ENCODE measurements at regions not wholly inside any gene's neighbourhood (a gene's known extent, or its start where the extent isn't known, plus 50 kb on each side); places are given as distances from the start of the nearest gene placed in this dataset.
"Not testable (repeated sequence)": the region's sequence is repeated elsewhere in the genome, so short reads cannot be mapped to it uniquely, and the experiment has no call there.

DNA sequence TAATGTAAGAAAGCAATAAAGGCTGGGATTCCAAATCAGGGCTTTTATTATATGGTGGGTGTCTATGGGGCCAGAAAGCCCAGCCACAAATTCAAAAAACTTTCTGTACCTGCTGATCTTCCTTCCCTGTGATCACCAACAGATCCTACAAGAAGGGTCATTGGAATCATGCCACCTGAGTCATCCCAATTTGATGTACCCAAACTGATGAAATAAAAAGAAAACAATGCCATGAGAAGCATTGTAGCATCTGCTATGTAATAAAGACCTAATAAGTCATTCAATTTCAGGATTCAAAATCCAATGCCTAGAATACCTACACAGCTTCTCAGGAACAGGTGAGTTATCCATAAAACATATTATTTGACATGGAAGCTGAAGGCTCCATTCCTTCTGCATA lies 228.8 kb downstream of the DKK1 start:
- DNase-seq, result no peak

GRCh38 chr10:52551046-52551445 lies 221.5 kb downstream of the MBL2 start:
- DNase-seq, result no peak

GRCh38 chr10:52558090-52558489 lies 214.5 kb downstream of the MBL2 start:
- DNase-seq, result no peak

DNA sequence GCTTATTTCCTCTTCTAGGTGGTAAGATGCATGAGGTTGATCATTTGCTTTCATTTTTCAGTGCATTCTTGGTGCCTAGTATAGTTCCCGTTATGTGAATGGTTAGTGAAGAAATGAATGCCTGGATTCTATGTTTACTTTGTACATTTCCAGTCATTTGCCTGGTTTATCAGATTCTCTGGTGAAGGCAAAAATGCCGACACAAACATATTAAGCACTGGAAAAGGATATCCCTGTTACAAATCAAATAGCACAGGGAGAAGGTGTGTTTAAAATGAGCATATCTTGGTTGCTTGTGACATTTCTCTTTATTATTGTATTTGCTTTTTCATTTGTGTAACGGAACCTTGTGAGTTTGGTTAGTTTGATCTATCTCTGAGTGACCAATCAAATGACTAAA lies 211.3 kb downstream of the MBL2 start:
- no peak for DNase-seq

DNA sequence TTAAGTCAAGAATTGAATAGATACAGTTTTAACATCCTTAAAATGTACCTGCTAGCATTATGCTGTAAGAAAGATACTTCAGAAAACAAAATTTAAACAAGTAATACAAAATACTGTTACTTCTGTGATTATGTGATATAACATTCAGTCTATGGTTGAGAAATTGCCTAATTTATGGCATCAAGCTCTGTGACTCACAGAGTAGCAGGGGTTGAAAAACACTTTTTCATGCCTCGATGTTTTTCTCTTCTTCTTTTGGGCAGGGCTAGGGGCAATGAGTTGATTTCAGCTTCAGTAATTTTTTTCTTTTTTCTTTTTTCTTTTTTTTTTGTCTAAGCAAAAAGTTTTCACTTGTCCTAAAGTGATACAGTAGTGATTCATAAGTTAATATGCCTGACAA lies 209.2 kb downstream of the MBL2 start:
- no peak for DNase-seq

DNA sequence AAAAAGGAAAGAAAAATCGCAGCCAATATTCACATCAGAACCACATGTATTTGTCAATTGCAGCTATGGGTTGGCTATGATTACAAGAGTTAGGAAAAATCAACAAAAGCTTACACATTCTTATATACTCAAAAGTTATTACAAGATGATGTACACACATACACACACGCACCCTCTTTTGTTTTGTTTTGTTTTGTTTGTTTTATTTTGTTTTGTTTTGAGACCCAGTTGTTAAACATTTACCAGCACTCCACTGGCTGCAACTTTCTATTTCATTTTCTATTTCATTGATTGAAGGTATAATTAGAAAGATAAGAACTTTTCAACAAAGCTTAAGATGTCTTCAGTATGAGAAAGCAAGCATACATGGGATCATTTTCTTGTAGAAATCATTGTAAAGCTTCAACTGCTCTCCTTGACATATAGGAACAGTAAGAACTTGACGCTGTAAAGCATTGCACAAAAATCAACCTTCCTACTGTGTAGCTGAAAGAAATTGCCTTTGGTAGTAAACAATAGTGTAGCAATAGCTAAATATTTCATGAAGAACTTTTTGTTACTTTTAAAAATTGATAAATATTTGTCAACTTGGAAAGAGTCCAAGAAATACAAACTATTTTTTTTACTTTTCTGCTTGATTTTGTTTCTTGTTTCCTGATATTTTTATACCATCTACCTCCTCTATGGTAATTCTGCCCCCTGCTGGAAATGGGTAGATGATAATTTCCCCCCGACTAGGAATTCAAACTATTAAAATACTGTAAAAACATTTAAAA lies 205.9 kb downstream of the MBL2 start:
- DNase-seq, result no peak

DNA sequence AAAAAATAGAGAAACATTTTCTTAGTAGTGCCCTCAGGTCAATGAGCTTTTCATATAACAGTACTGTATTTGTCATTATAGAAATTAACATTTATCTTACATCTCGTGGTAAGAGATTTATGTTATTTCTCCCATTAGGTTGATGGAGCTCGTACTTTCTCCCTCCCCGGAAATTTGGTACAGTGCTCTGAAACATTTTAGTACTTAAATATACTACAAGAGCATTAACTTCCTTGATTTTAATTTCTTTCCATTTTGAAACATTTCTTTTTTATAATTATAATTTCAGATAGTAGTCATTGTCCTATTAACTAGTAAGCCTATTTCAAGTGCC lies 205.4 kb downstream of the MBL2 start:
- no peak for DNase-seq

- DNase-seq, result no peak
Observed at GRCh38 chr10:52568309-52568708, 204.3 kb downstream of the MBL2 start.

- DNase-seq, result no peak
Observed at GRCh38 chr10:52570490-52570889, 202.1 kb downstream of the MBL2 start.

GRCh38 chr10:52571018-52571417 lies 201.6 kb downstream of the MBL2 start:
- no peak for DNase-seq

DNA sequence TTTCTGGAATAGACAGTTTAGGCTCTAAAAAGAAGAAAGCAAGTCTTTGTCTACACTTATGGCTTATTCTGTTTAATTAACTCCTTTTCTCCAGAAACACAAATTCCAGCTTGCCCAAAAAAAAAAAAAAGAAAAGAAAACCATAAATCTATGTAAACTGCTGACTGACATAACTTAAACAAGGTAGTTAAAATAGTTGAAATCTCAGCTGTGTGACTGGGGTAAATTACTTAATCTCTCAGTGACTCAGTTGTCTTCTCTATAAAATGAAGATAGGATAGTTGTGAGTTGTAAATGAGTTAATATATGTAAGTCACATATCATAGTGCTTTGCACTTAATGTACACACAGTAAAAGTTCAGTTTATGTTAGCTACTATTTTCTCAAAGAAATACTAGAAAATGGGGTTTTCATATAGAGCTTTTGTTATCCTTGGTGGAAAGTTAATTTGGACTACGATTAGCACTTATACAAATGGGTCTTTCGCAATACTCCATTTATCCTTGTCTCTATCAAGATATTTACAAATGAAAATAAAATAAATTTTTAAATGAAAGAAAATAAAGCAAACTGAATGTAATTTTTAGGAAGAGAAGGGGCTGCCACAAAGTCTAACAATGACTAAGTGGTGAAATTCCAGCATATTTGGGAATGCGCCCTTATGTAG lies 200.9 kb downstream of the MBL2 start:
- no peak for DNase-seq

DNA sequence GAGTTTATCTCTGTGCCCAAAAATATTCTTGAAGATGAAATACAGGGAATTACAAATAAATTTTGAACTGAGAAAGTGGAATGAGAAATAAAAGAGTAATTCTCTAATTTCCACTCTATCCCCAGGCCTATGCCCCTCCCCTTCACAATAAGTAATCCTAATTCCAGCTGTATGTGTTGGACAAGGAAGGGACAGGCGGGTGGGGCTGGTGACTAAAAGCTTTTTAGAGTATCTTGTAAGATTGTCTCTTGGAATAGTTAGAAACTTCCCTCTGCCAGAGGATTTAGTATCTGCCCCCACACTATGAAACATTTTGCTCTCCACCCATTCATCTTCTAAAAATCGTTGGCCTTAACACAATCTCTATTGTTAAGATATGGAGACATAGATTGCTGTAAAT lies 199.2 kb downstream of the MBL2 start:
- DNase-seq, result no peak

DNA sequence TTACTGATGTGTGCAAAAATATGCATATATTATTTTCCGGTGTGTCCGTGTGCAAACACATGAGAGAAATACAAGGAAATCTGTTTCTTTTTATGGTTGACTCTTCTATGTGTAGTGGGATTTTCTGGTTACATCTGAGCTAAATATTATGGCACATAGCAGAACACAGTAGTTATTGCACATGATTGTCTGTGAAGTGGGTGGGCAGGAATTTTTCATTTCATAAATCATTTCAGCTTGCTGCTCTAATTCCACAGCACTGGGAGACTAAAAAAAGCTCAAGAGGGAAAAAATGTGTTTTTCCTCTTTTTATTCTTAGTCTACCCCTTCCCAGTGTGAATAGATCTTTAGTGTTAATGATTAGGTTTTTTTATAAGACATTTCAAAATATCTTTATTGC lies 197.9 kb downstream of the MBL2 start:
- DNase-seq, result no peak

- DNase-seq, result no peak
Observed at GRCh38 chr10:52577047-52577446, 195.5 kb downstream of the MBL2 start.

DNA sequence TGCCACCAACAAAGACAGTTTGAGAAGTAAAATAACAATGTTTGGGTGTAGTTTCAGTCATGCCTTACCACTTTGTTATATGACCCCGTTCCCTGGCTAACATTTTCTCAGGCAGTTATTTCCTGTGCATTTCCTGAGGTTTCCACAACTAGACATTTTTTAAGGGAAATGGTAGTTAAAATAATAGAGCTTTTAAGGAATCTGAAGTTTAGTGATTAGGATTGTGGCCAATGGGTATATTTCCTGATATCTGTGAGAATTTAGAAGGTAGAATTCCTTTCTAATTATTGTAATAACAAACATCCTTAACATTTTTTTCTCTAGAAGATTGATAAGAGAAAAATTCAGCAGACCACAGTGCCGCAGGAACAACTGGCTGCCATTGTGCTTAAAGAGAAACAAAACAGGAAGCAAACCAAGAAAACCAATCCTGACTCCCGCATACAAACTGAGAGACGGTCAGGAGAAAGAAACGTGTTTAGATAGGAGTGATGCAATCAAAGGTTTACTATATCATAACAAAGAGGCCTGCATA lies 193.6 kb downstream of the MBL2 start:
- no peak for DNase-seq

DNA sequence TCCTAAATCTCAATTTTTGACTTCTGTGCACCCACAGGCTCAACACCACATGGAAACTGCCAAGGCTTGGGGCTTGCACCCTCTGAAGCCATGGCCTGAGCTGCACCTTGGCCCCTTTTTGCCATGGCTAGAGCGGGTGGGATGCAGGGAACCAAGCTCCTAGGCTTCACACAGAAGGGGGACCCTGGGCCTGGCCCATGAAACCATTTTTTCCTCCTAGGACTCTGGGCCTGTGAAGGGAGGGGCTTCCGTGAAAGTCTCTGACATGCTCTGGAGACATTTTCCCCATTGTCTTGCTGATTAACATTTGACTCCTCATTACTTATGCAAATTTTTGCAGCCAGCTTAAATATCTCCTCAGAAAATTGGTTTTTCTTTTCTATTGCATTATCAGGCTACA lies 190.9 kb downstream of the MBL2 start:
- not testable (repeated sequence) for DNase-seq

GRCh38 chr10:52583336-52583735 lies 189.2 kb downstream of the MBL2 start:
- DNase-seq, result no peak

- DNase-seq, result no peak
Observed at GRCh38 chr10:52586710-52587109, 185.9 kb downstream of the MBL2 start.

DNA sequence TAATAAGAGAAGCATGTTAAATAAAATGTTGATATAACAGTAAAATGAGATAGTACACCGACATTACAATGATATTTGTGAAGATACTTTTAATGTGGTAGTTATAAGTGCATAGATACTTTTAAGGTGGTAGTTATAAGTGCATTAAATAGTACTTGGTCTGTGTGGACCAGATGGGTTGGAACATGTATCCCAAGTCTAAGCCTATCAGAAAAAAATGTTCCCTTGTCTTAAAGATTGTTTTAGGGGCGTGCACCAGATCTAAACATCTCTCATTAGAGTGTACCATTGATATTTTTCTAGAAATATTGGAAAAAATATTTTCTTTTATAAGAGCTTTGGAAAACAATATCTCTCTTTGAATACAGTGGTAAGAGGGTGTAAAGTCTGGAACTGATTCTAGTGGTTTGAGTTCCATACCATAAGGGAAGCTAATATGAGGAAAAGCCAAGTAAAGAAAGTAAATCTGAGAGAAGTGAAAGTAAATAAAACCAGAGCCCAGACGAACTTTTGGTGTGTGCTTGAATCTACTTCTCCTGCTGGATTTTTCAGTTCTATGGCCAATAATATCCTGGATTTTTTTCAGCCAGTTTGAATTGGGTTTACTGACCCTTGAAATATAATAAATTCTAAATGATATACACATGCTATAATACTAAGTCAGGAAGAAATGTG lies 175.3 kb downstream of the MBL2 start:
- no peak for DNase-seq

DNA sequence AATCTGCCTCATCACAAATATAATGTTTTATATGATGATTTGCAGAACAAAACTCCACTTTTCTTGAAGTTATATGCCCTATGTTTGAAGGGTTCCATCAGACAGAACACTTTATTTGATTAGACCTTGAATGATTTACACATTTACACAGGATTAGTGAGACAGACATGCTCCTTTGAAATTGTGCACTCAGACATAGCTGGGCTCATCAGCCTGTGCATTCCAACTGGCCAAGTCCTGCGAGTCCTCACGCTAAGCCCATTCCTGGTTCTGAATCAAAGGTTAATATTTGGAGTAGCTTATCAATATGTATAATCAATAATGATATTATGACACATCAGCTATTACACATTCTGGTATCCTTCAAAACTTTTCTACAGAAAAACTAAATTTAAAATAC lies 173.6 kb downstream of the MBL2 start:
- no peak for DNase-seq

- DNase-seq, result no peak
Observed at GRCh38 chr10:52599551-52600200, 172.9 kb downstream of the MBL2 start.

DNA sequence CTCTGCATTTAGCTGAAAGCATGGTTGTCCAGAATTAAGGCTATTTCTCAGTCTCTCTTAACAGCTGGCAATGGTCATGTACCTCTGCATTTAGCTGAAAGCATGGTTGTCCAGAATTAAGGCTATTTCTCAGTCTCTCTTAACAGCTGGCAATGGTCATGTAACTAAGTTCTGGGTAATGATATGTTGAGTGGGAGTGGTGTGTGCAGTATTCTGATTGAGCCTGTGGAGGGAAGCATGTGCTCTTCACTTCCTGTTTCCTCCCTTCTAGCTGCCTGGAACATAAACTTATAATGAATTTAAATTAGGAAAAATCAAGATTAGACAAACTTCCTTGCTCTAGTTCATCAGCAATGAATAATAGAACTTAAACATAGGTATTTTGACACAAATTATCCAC lies 168.5 kb downstream of the MBL2 start:
- DNase-seq, result not testable (repeated sequence)

DNA sequence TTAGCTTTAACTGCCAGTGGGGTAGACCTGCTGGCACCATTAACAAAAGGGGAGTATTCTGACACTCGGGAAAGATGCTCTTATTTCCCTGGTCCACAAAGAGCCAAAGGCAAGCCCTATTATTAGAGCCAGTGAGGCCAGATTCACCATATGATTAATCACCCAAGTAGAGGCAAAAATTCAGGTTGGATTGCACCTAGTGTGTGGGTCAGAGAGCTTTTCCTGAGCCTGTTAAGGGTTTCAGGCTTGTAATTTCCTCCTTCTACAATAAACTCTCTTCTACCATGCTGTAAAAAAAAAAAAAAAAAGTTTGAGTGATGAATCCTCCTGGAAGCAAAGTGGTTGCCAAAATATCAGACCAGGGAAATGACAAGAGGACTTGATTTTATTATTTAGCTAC lies 163.5 kb downstream of the MBL2 start:
- no peak for DNase-seq
